ENCODE measurements at regions not wholly inside any gene's neighbourhood (a gene's known extent, or its start where the extent isn't known, plus 50 kb on each side); places are given as distances from the start of the nearest gene placed in this dataset.

GRCh38 chr10:131517781-131518180, 206.3 kb upstream of the TCERG1L start:
- intact Hi-C loops (cut with micrococcal nuclease; ENCODE audit: unreplicated experiment), result no loop called here
- Mint-ChIP-seq H3K36me3 (ENCODE audit: insufficient read depth, unreplicated experiment) (no peaks in the 10 kb centered on the region), H3K4me3 (ENCODE audit: low read depth, unreplicated experiment) (no peak overlapping the region), H3K27ac (ENCODE audit: unreplicated experiment) (no peak overlapping the region), H3K27me3 (ENCODE audit: unreplicated experiment) (peaks cover 29% of the 10 kb centered on the region), H3K9me3 (ENCODE audit: low read depth, unreplicated experiment) (no peaks in the 10 kb centered on the region), H3K4me1 (ENCODE audit: low read depth, unreplicated experiment) (no peaks in the 10 kb centered on the region)
- TF ChIP-seq, protein P1, sequence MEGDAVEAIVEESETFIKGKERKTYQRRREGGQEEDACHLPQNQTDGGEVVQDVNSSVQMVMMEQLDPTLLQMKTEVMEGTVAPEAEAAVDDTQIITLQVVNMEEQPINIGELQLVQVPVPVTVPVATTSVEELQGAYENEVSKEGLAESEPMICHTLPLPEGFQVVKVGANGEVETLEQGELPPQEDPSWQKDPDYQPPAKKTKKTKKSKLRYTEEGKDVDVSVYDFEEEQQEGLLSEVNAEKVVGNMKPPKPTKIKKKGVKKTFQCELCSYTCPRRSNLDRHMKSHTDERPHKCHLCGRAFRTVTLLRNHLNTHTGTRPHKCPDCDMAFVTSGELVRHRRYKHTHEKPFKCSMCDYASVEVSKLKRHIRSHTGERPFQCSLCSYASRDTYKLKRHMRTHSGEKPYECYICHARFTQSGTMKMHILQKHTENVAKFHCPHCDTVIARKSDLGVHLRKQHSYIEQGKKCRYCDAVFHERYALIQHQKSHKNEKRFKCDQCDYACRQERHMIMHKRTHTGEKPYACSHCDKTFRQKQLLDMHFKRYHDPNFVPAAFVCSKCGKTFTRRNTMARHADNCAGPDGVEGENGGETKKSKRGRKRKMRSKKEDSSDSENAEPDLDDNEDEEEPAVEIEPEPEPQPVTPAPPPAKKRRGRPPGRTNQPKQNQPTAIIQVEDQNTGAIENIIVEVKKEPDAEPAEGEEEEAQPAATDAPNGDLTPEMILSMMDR (IDR thresholded peaks at IDR 0.05; ENCODE audit: unreplicated experiment), result no peak
- no TSS peak for BruUV-seq (replicated peaks)
- DNase-seq, result no peak
- CTCF ChIA-PET, result no interaction called here

GRCh38 chr10:131519723-131520605, 208.4 kb upstream of the TCERG1L start:
- intact Hi-C loops (cut with micrococcal nuclease; ENCODE audit: unreplicated experiment), result no loop called here
- no peaks in the 10 kb centered on the region for H3K4me1 Mint-ChIP-seq (ENCODE audit: low read depth, unreplicated experiment)
- H3K9me3 Mint-ChIP-seq (ENCODE audit: low read depth, unreplicated experiment), result peaks cover 4% of the 10 kb centered on the region
- TF ChIP-seq, protein P1 (IDR thresholded peaks at IDR 0.05; ENCODE audit: unreplicated experiment), result no peak
- CTCF ChIA-PET, result no interaction called here
- no peak overlapping the region for H3K4me3 Mint-ChIP-seq (ENCODE audit: low read depth, unreplicated experiment)
- peaks cover 29% of the 10 kb centered on the region for H3K27me3 Mint-ChIP-seq (ENCODE audit: unreplicated experiment)
- no peak for DNase-seq
- no TSS peak for BruUV-seq (replicated peaks)
- H3K36me3 Mint-ChIP-seq (ENCODE audit: insufficient read depth, unreplicated experiment), result no peaks in the 10 kb centered on the region
- H3K27ac Mint-ChIP-seq (ENCODE audit: unreplicated experiment), result no peak overlapping the region

DNA sequence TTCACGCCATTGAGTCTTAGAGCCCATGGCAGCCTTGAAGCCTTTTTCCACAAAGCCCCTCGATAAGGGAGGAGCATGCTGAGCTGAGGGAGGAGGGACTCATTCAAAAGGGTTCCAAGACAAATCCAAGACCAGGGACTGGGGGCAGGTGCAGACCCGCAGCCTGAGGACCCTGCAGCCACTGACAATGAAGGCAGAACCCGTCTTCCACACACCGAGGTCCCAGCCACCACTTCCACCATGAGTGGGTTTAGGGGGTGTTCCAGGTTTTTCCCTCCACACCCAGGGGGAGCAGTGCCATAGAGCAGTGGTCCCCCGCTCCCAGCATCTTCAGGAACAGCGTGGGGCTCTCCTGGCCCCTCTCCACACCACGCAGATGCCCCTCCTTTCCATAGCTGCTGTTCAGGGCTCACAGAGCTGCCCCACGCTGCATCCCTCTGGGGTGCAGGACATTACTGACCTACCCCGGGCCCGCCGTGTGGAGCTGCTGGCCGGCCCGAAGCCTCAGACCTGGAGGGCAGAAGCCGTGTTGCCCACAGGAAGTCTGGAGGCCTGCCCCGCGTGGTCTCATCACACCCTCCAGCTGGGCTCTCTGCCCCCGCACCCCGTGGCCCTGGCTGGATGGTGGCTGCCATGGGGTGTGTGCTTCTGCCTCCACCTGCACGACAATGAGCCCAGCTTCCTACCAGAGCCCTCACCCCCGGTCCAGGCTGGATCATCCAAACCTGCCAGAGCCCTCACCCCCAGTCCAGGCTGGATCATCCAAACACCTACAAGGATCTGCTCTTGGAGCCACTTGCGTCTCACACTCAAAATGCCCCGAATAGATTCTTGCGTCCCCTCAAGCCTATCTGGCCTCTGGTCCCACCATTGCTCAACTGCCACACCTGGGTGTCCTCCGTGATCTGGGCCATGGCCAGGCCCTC, 220.0 kb upstream of the TCERG1L start:
- H3K4me3 Mint-ChIP-seq (ENCODE audit: low read depth, unreplicated experiment), result no peak overlapping the region
- CTCF ChIA-PET, result no interaction called here
- H3K9me3 Mint-ChIP-seq (ENCODE audit: low read depth, unreplicated experiment), result no peaks in the 10 kb centered on the region
- TF ChIP-seq, protein P1 (IDR thresholded peaks at IDR 0.05; ENCODE audit: unreplicated experiment), result no peak
- H3K4me1 Mint-ChIP-seq (ENCODE audit: low read depth, unreplicated experiment), result no peaks in the 10 kb centered on the region
- no peak for DNase-seq
- H3K27ac Mint-ChIP-seq (ENCODE audit: unreplicated experiment), result no peak overlapping the region
- H3K36me3 Mint-ChIP-seq (ENCODE audit: insufficient read depth, unreplicated experiment), result no peaks in the 10 kb centered on the region
- intact Hi-C loops (cut with micrococcal nuclease; ENCODE audit: unreplicated experiment), result no loop called here
- no TSS peak for BruUV-seq (replicated peaks)
- peaks cover 9% of the 10 kb centered on the region for H3K27me3 Mint-ChIP-seq (ENCODE audit: unreplicated experiment)

DNA sequence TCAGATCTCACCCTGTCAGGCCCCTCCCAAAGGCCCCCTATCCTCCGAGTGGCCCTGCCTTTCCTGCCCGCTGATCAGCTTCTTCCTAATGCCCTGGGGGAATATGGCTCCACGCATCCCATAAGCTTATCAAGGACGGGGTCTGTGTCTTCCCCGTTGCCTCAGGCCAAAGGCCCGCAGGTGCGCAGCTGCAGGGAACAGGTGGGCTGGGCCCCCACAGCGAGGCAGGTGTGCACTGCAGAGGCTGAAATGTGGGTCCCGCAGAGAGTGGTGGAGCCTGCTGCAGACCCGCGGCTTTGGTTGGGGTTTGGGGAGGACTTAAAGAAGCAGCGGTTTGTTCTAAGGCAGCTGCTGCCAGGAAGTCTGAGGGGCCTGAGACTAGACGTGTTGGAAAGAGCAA, 220.8 kb upstream of the TCERG1L start:
- DNase-seq, result no peak
- Mint-ChIP-seq H3K9me3 (ENCODE audit: low read depth, unreplicated experiment) (no peaks in the 10 kb centered on the region), H3K36me3 (ENCODE audit: insufficient read depth, unreplicated experiment) (no peaks in the 10 kb centered on the region), H3K4me3 (ENCODE audit: low read depth, unreplicated experiment) (no peak overlapping the region), H3K4me1 (ENCODE audit: low read depth, unreplicated experiment) (no peaks in the 10 kb centered on the region), H3K27ac (ENCODE audit: unreplicated experiment) (no peak overlapping the region), H3K27me3 (ENCODE audit: unreplicated experiment) (peaks cover 17% of the 10 kb centered on the region)
- intact Hi-C loops (cut with micrococcal nuclease; ENCODE audit: unreplicated experiment), result no loop called here
- TF ChIP-seq, protein P1 (IDR thresholded peaks at IDR 0.05; ENCODE audit: unreplicated experiment), result no peak
- CTCF ChIA-PET, result no interaction called here
- no TSS peak for BruUV-seq (replicated peaks)

Data from Calu3 (cell line).